Pancreas (tissue), 10 donors: ENCODE measurements at regions not wholly inside any gene's neighbourhood (a gene's known extent, or its start where the extent isn't known, plus 50 kb on each side); places are given as distances from the start of the nearest gene placed in this dataset.

Experiments used
- ATAC-seq, 4 donors: fragments of 200-7000 bp; cut with Tn5 transposase; one replicate each; pipeline versions ENCODE4 v1.8.0 to v1.9.1; 2020; ENCODE audit warnings: mild to moderate bottlenecking in 4 of 4, moderate library complexity in 4 of 4
- DNase-seq, 6 donors: peaks; one replicate each; pipeline ENCODE4 v3.0.0-alpha.2; 2020
- FAIRE-seq: peaks from 2 replicates; lab custom pipeline; 2012; peaks lifted over from hg19 to GRCh38; lab: Jason Lieb, UNC
- H3K27ac ChIP-seq, 4 donors: fragments of 200-600 bp; sonication (generic); 1 replicate in 3 of 4; 2 replicates in 1 of 4; pipeline versions ENCODE4 v1.5.0 to v1.8.0; 2020
- H3K27me3 ChIP-seq, 4 donors: fragments of 200-600 bp; one replicate each; pipeline ENCODE4 v1.8.0; 2021
- H3K36me3 ChIP-seq, 3 donors: fragments of 200-600 bp; sonication (generic) in 1 of 3; one replicate each; pipeline versions ENCODE4 v1.5.0 to v1.8.0; 2020 to 2021
- H3K4me1 ChIP-seq, 3 donors: fragments of 200-600 bp; one replicate each; pipeline ENCODE4 v1.8.0; 2021
- H3K4me3 ChIP-seq, 4 donors: fragments of 200-600 bp; sonication (generic) in 2 of 4; one replicate each; pipeline versions ENCODE4 v1.5.0 to v1.8.0; 2020 to 2021
- H3K9me3 ChIP-seq, 4 donors: fragments of 200-600 bp; one replicate each; pipeline ENCODE4 v1.8.0; 2021
- CTCF ChIP-seq, 4 donors: fragments of 200-600 bp; sonication (generic) in 3 of 4; IDR thresholded peaks; one replicate each; pipeline versions ENCODE4 v1.5.0 to v1.8.0; 2021; ENCODE audit warnings: antibody characterized with exemption in 4 of 4
- WGBS, 2 donors: extraction: QIAGEN DNeasy Blood & Tissue Kit; methylation state at CpG; one replicate each; pipeline ENCODE4 v1.1.7; 2013; 5-methylcytosine and 5-hydroxymethylcytosine counted together
- intact Hi-C, 3 donors: fragments of 100-400 bp; cut with DNase I; formaldehyde crosslinking; loops; one replicate each; pipeline versions ENCODE4 v1.11.1 to v1.14.2; 2022
- donor health status: healthy with polysubstance abuse.
- donor health status: DM: no; HTN: no; CAD: no; lungs with moderate emphysema.
- donor health status: DM: no; HTN: no; CAD: no.
- donor health status: control.
- donor health status: control.
- donor health status: Bipolar disorder and iron deficiency.
- donor health status: DM: yes; HTN: yes; CAD: no.
- donor health status: DM: no; HTN: no; CAD: no.
- donor health status: DM: no; HTN: no; CAD: no.
- donor health status: DM: yes; HTN: yes; CAD: no.

GRCh38 chr10:43966571-43966965 lies 317.9 kb upstream of the ZNF32 start:
- DNase-seq (peak in 1 of 6 donors; percentile 6), ATAC-seq (no peak), FAIRE-seq (no peak)
- Histone ChIP-seq H3K4me3 (no peak overlapping the region), H3K9me3 (no peaks in the 10 kb centered on the region), H3K4me1 (peaks cover 0 to 2% (median under 1%) of the 10 kb centered on the region in 3 donors), H3K27ac (no peak overlapping the region), H3K27me3 (no peaks in the 10 kb centered on the region), H3K36me3 (no peaks in the 10 kb centered on the region)
- WGBS, 2 donors: 97 to 100% methylated on average over 3 of the region's 3 CpGs
- no peak for TF ChIP-seq CTCF (IDR thresholded peaks at IDR 0.05)
- intact Hi-C loops: no loop called here

GRCh38 chr10:43965918-43966570 lies 317.4 kb upstream of the ZNF32 start:
- peaks cover 2 to 7% (median 6%) of the 10 kb centered on the region in 3 donors for H3K4me1 ChIP-seq
- 85 to 90% methylated on average over 7 of the region's 7 CpGs for WGBS, 2 donors
- H3K9me3 ChIP-seq: no peaks in the 10 kb centered on the region
- no peak for TF ChIP-seq CTCF (IDR thresholded peaks at IDR 0.05)
- FAIRE-seq: no peak
- ATAC-seq: no peak
- no peaks in the 10 kb centered on the region for H3K36me3 ChIP-seq
- intact Hi-C loops: no loop called here
- H3K27me3 ChIP-seq: no peaks in the 10 kb centered on the region
- H3K4me3 ChIP-seq: no peak overlapping the region
- peak in 1 of 6 donors; percentile 5 for DNase-seq
- no peak overlapping the region for H3K27ac ChIP-seq

GRCh38 chr10:43965033-43965917 lies 316.6 kb upstream of the ZNF32 start:
- no peak overlapping the region for H3K27ac ChIP-seq
- TF ChIP-seq CTCF (IDR thresholded peaks at IDR 0.05): no peak
- H3K36me3 ChIP-seq: no peaks in the 10 kb centered on the region
- H3K4me3 ChIP-seq: no peak overlapping the region
- FAIRE-seq: no peak
- ATAC-seq: no peak
- intact Hi-C loops: no loop called here
- WGBS, 2 donors: 83 to 89% methylated on average over 14 of the region's 14 CpGs
- DNase-seq: peak in 1 of 6 donors; percentile 12
- H3K27me3 ChIP-seq: no peaks in the 10 kb centered on the region
- H3K4me1 ChIP-seq: peaks cover 6 to 10% (median 8%) of the 10 kb centered on the region in 3 donors
- no peaks in the 10 kb centered on the region for H3K9me3 ChIP-seq

- ATAC-seq (no peak), DNase-seq (peak in 2 of 6 donors; percentile 1 to 5), FAIRE-seq (no peak)
- Histone ChIP-seq H3K9me3 (no peaks in the 10 kb centered on the region), H3K27ac (no peak overlapping the region), H3K4me3 (no peak overlapping the region), H3K4me1 (peaks cover 6 to 10% (median 8%) of the 10 kb centered on the region in 3 donors), H3K36me3 (no peaks in the 10 kb centered on the region), H3K27me3 (no peaks in the 10 kb centered on the region)
- intact Hi-C loops: no loop called here
- 89 to 94% methylated on average over 5 of the region's 5 CpGs for WGBS, 2 donors
- no peak for TF ChIP-seq CTCF (IDR thresholded peaks at IDR 0.05)
Measured at GRCh38 chr10:43964486-43964885, 315.8 kb upstream of the ZNF32 start.
